ENCODE measurements at regions not wholly inside any gene's neighbourhood (a gene's known extent, or its start where the extent isn't known, plus 50 kb on each side); places are given as distances from the start of the nearest gene placed in this dataset.

DNA sequence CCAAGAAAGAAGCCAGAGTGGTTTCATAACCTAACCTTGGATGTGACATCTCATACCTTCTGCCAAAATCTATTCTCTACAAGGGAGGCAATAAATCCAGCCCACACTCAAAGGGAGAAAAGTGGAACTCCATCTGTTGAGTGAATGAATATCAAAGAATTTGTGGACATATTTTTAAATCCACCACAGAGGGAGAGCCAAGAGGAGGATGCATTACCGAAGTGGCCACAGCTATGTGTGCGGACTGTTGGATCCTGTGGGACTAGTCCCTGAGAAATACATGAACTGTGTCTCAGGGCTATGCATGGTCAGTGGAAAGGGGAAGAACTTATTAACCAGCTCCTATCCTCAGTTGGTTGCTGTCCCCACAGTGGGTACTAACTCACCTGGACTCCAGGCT, 273.9 kb downstream of the NUAK1 start:
- H3K4me3 ChIP-seq (ENCODE audit: low read depth, low read length) = no peak overlapping the region
- DNase-seq (ENCODE audit: low read depth, low spot score) = no peak
- in situ Hi-C loops (cut with HindIII; ENCODE audit: low sequenced_read_pairs) = no loop called here
- TF ChIP-seq, protein P1, sequence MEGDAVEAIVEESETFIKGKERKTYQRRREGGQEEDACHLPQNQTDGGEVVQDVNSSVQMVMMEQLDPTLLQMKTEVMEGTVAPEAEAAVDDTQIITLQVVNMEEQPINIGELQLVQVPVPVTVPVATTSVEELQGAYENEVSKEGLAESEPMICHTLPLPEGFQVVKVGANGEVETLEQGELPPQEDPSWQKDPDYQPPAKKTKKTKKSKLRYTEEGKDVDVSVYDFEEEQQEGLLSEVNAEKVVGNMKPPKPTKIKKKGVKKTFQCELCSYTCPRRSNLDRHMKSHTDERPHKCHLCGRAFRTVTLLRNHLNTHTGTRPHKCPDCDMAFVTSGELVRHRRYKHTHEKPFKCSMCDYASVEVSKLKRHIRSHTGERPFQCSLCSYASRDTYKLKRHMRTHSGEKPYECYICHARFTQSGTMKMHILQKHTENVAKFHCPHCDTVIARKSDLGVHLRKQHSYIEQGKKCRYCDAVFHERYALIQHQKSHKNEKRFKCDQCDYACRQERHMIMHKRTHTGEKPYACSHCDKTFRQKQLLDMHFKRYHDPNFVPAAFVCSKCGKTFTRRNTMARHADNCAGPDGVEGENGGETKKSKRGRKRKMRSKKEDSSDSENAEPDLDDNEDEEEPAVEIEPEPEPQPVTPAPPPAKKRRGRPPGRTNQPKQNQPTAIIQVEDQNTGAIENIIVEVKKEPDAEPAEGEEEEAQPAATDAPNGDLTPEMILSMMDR (IDR thresholded peaks at IDR 0.05; ENCODE audit: low read depth, low read length) = no peak

DNA sequence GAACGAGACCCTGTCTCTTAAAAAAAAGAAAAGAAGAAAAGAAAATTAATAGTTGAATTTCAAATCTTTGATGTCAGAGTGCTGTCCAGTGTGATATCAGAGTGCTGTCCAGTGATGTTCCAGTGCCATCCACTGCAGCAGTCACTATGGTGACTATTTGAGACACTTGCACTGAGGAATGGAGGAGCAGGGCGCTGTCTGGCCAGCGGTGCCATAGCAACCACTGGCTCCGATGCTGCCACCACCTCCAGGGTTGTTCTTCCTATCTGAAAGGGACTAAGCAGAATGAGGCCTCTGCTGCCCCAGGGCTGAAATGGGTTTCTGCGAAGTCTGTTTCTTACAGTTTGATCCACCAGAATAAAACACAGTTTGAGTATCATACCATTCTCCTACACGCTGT, 272.9 kb downstream of the NUAK1 start:
- no peak for DNase-seq (ENCODE audit: low read depth, low spot score)
- TF ChIP-seq, protein P1 (IDR thresholded peaks at IDR 0.05; ENCODE audit: low read depth, low read length) = no peak
- no peak overlapping the region for H3K4me3 ChIP-seq (ENCODE audit: low read depth, low read length)
- in situ Hi-C loops (cut with HindIII; ENCODE audit: low sequenced_read_pairs) = no loop called here

DNA sequence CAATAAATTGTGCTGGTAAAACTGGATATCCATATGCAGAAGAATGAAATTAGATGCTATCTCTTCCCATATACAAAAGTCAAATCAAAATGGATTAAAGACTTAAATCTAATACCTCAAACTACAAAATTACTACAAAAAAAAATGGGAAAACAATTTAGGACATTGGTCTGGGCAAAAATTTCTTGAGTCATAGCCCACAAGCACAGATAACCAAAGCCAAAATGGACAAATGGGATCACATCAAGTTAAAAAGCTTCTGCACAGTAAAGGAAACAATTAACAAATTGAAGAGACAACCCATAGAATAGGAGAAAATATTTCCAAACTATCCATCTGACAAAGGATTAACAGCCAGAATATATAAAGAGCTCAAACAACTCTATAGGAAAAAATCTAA, 264.6 kb downstream of the NUAK1 start:
- in situ Hi-C loops (cut with HindIII; ENCODE audit: low sequenced_read_pairs) = no loop called here
- TF ChIP-seq, protein P1 (IDR thresholded peaks at IDR 0.05; ENCODE audit: low read depth, low read length) = no peak
- DNase-seq (ENCODE audit: low read depth, low spot score) = no peak
- H3K4me3 ChIP-seq (ENCODE audit: low read depth, low read length) = no peak overlapping the region

DNA sequence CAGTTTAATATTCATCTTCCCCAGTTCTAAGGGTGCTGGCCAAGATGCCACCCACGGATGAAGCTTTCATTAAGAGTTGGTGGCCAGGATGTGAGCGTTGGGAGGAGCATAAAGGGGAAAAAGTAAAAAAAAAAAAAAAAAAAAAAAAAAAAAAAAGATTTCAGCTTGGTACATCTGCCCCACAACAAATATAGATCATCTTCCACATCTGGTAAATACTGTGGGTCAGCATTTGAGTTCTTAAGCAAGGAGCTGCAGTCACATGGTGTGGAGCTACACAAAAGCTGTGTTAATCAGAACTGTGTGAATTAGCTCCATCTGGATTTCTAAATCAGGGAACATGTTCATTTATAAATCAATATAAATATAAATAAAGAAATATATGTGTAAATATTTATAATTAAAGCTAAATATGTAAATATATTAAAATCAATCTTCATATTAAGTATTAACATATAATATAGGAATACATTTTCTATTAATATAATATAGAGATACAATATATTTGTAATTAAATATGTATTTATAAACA, 262.3 kb downstream of the NUAK1 start:
- H3K4me3 ChIP-seq (ENCODE audit: low read depth, low read length) = no peak overlapping the region
- DNase-seq (ENCODE audit: low read depth, low spot score) = no peak
- in situ Hi-C loops (cut with HindIII; ENCODE audit: low sequenced_read_pairs) = no loop called here
- TF ChIP-seq, protein P1 (IDR thresholded peaks at IDR 0.05; ENCODE audit: low read depth, low read length) = no peak

DNA sequence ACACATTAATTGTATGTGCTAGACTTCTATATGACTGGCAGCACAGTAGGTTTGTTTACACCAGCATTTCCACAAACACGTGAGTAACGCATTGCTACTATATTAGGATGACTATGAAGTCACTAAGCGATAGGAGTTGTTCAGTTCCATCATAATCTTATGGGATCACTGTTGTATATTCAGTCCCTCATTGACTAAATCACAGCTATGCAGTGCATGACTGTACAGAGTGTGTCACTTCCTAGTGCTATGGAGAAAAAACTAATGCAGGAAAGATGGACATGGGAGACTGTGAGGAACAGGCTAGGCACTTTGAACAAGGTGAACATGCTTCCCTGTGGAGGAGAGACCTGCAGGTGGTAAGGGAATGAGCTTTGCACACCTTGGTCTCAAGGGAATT, 259.8 kb downstream of the NUAK1 start:
- no peak for DNase-seq (ENCODE audit: low read depth, low spot score)
- TF ChIP-seq, protein P1 (IDR thresholded peaks at IDR 0.05; ENCODE audit: low read depth, low read length) = no peak
- in situ Hi-C loops (cut with HindIII; ENCODE audit: low sequenced_read_pairs) = no loop called here
- no peak overlapping the region for H3K4me3 ChIP-seq (ENCODE audit: low read depth, low read length)

DNA sequence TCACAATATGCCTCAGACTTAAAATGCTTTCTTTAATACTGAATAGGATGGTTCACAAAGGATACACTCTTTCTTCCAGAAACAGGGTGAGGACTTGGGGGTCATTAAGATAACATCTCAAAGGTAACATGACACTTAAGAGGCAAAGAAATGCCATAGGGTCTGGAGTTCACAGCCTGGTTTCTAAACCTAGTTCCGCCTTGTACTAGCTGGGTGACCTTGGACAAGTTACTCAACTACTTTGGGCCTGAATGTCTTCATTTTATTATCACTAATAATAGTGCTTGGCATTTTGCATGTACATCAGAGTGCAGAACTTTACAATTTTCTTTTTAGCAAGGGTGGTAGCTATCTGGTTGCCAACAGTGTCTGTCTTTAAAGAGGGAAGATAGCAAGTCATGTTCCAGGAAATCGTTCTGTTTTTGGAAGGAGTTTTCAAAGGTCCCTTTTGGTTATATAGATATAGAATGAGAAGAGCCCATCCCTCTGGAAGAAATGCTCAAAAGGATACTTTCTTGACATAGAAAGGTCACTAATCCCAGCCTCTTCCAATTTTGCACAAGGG, 257.8 kb downstream of the NUAK1 start:
- no peak for DNase-seq (ENCODE audit: low read depth, low spot score)
- no peak overlapping the region for H3K4me3 ChIP-seq (ENCODE audit: low read depth, low read length)
- TF ChIP-seq, protein P1 (IDR thresholded peaks at IDR 0.05; ENCODE audit: low read depth, low read length) = no peak
- in situ Hi-C loops (cut with HindIII; ENCODE audit: low sequenced_read_pairs) = no loop called here

Measured in astrocyte of the spinal cord (primary cell).